Hematopoietic multipotent progenitor cell (in vitro differentiated cells): ENCODE measurements at regions not wholly inside any gene's neighbourhood (a gene's known extent, or its start where the extent isn't known, plus 50 kb on each side); places are given as distances from the start of the nearest gene placed in this dataset.
"Not testable (repeated sequence)": the region's sequence is repeated elsewhere in the genome, so short reads cannot be mapped to it uniquely, and the experiment has no call there.

Source experiments
- DNase-seq, 3 donors: peaks; one replicate each; pipeline ENCODE4 v3.0.0-alpha.2; 2011 to 2015; ENCODE audit warnings: low read depth in 2 of 3, low spot score in 2 of 3

DNA sequence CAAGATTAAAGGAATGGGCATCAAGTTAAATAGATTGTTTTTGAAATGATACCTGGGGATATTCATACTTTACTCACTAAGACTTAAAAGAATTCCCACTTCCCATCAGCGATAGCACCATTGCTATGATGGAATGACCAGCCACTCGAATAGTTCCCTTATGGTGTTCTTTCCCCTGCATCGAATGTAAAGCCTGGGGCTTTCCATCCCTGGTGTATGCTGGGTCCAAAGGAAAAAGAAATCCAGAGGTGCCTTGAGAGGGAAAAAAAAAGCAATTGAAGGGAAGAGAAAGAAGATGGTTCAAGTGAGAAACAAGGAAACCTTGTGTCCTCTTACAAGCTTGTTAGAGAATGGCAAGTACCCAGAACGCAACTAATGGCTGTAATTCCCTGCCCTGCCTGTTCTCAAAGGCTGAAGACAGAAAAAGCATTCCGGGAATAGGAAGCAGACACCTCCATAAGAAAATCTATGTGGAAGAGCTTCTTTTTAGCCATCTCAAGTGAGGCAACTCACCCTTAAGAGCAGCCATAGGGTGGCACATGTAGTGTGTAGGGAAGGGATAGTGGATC, 351.1 kb upstream of the DAB2 start:
- no peak for DNase-seq

- no peak for DNase-seq
Observed at GRCh38 chr5:39775086-39775796, 350.5 kb upstream of the DAB2 start.

DNA sequence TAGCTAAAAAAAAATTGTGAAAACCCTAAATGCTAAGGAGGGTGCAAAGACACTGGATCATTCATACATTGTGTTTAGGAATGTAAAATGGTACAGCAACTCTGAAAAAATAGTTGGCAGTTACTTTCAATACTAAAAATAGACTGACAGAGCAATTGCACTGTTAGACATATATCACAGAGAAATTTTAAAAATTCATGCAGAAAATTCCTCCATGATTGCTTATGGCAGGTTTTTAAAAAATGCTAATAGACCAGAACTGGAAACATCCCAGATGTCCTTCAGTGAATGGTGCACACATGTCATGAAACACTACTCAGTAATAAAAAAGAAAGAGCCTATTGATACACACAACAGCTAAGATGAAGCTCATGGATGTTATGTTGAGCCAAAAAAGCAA, 349.8 kb upstream of the DAB2 start:
- DNase-seq = no peak

- no peak for DNase-seq
Observed at GRCh38 chr5:39772307-39772706, 347.5 kb upstream of the DAB2 start.

GRCh38 chr5:39767916-39768315, 343.1 kb upstream of the DAB2 start:
- DNase-seq = no peak

- DNase-seq = no peak
Observed at GRCh38 chr5:39765366-39765765, 340.6 kb upstream of the DAB2 start.

GRCh38 chr5:39762761-39763160, 338.0 kb upstream of the DAB2 start:
- no peak for DNase-seq

- DNase-seq = no peak
Observed at GRCh38 chr5:39761199-39761950, 336.6 kb upstream of the DAB2 start.

DNA sequence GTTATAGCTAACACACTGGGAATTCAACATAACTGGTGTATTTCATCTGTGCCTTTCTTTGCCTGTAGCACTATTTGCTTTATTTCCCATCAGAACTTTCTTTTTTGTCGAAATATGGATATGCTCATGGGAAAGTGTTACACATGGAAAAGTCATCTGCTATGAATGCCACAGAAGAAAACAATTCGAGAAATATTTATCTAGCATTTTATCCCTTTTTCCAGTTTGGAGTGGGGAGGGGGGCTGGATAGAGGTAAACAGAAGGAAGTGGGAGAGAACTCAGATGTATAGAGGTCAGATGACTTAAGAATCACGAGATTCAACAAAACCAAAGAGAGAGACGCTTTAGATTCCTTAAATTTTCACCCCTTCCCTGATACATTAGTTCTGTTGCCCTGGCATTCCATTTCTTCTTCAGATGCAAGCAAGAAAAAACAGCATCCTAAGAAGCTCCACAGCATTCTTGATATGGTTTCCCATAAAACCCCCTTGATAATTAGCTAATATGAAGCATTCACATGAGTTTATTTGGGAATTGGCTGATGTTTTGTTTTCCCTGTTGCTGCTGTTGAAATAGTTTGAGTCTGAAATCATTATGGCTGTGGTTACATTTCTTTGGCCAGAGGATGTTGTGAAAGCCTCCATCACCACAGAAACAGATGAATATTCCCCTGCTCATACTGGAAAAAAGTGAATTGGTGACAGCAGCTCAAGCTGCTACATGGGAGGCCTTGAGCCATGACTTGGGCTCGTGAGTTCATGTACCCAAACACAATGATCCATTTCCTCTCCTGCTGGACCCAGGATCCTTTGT, 335.8 kb upstream of the DAB2 start:
- no peak for DNase-seq

GRCh38 chr5:39759701-39760100, 334.9 kb upstream of the DAB2 start:
- no peak for DNase-seq

DNA sequence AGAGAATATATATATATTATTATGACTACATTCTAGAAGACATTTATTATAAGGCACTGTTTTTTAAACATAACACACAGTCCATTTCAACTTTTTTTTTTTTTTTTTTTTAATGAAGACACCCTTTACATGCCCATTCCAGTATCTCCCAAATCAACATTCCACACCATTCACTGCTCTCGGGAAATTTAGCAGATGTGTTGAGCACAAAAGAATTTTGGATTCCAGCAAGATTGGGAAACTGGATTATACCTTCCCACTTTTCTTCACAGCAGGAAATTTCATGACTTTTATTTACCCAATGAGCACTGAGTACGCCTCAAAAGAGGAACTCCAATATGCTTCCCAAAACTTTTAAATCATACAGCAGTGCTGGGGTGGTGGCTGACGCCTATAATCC, 333.6 kb upstream of the DAB2 start:
- DNase-seq = no peak

- no peak for DNase-seq
Observed at GRCh38 chr5:39757131-39757530, 332.4 kb upstream of the DAB2 start.

DNA sequence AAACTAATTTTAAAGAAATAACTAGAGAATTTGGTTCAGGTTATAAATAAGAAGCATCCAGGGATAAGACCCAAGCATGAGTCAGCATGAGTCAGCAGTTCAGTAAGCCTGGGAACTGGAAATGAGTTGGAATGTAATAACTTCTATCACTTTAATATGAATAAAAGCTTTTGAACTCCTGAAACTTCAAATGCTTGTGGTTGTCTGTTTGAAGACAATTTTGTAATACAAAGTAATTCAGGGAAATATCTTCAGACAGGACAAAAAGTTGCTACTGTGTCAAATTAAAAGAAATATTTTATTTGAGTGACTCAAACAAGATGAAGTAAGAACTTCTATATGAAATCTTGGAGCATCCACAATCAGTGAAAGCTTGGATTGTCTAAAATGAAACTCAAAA, 331.2 kb upstream of the DAB2 start:
- DNase-seq = peak in 2 of 3 donors; percentile 10 to 26

DNA sequence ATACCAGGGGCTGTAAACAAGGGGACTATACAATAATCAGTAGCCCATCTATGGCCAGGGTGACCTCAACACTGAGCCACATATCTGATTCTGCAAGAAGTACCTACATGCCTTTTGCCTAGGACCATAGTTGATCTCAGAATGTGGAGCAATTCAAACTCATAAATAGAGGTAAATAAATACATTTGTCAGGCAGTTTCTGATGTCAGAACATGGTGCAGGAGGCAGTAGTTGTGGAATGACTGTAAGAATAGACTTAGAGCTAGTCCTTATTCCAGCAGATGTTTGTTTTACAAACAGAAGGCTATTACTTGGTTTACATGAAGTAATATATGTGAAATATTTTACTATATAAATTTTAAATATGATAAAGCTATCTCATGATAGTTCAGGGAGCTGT, 330.7 kb upstream of the DAB2 start:
- DNase-seq = no peak

- DNase-seq = not testable (repeated sequence)
Observed at GRCh38 chr5:39753747-39754146, 329.0 kb upstream of the DAB2 start.

DNA sequence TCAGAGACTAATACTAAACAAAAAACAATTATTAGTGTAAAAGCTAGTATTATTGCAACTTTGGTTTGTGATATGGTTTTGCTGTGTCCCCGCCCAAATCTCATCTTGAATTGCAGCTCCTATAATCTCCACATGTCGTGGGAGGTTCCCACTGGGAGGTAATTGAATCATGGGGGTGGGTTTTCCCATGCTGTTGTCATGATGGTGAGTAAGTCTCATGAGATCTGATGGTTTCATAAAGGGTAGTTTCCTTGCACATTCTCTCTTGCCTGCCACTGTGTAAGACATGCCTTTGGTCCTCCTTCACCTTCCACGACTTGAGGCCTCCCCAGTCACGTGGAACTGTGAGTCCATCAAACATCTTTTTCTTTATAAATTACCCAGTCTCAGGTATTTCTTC, 325.9 kb upstream of the DAB2 start:
- no peak for DNase-seq

GRCh38 chr5:39742916-39743315, 318.1 kb upstream of the DAB2 start:
- DNase-seq = no peak

GRCh38 chr5:39740404-39740803, 315.6 kb upstream of the DAB2 start:
- no peak for DNase-seq

GRCh38 chr5:39732166-39732565, 307.4 kb upstream of the DAB2 start:
- no peak for DNase-seq

- no peak for DNase-seq
Observed at GRCh38 chr5:39730699-39731098, 305.9 kb upstream of the DAB2 start.

DNA sequence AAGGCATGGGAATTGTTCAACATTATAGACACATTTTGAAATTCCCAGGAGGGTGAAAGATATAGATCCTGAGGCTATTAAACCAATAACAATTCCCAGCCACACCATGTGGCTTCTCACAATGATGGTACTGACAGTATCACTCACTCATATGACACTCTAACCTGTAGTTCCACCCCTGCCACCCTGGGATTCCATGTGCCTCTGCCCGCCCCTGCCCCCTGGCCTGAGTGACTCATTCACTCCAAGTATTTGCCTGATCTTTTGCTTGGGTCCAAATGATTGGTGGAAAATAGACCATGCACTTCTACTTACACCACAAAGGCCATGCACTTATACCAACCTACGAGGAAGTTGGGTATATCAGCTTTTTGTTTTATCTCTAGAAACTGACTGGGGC, 305.2 kb upstream of the DAB2 start:
- DNase-seq = no peak
